ENCODE measurements at regions not wholly inside any gene's neighbourhood (a gene's known extent, or its start where the extent isn't known, plus 50 kb on each side); places are given as distances from the start of the nearest gene placed in this dataset.

- TF ChIP-seq POLR2A (IDR thresholded peaks at IDR 0.05; ENCODE audit: low read depth, low read length) (no peak), CTCF (IDR thresholded peaks at IDR 0.05; ENCODE audit: extremely low read depth in 1 of 2, insufficient read depth in 1 of 2, low read depth in 1 of 2, low read length in 2 of 2) (no peak), EZH2 (IDR thresholded peaks at IDR 0.05; ENCODE audit: borderline replicate concordance, low read depth, low read length, severe bottlenecking) (no peak), POLR2AphosphoS5 (IDR thresholded peaks at IDR 0.05; ENCODE audit: insufficient read depth, low read depth, low read length) (no peak), MAX (IDR thresholded peaks at IDR 0.05; ENCODE audit: insufficient read depth, insufficient read length) (no peak)
Measured at GRCh38 chr6:113208726-113209125, 648.4 kb upstream of the MARCKS start.

All from endothelial cell of umbilical vein (primary cell).